GM12878 (cell line): ENCODE measurements at regions not wholly inside any gene's neighbourhood (a gene's known extent, or its start where the extent isn't known, plus 50 kb on each side); places are given as distances from the start of the nearest gene placed in this dataset.

Experiments used
- ATAC-seq: fragments of 200-7000 bp; cut with Tn5 transposase; 3 replicates; pipeline ENCODE4 v1.9.1; 2020; ENCODE audit warnings: mild to moderate bottlenecking, moderate library complexity
- BruUV-seq: library from RNA; stranded (reverse); fragments of 400-500 nt; replicated peaks from 2 replicates; lab custom pipeline; 2021; lab: Mats Ljungman, UMichigan
- CTCF ChIA-PET: fragments of 300-600 bp; sonication (Branson Sonifier 250); formaldehyde crosslinking; extraction: SDS; loops from one replicate; lab custom pipeline; 2021; ENCODE audit warnings: inconsistent platforms; lab: Yijun Ruan, JAX
- POLR2A ChIA-PET: fragments of 350-600 bp; formaldehyde crosslinking; extraction: SDS; loops from one replicate; lab custom pipeline; 2021; ENCODE audit warnings: inconsistent platforms; lab: Charles Lee
- RAD21 ChIA-PET: fragments of 300-600 bp; sonication (Branson Sonifier 250); formaldehyde crosslinking; loops from one replicate; lab custom pipeline; 2023; ENCODE audit warnings: antibody characterized with exemption; ENCODE audit not compliant: unreplicated experiment; lab: Charles Lee
- SMC1A ChIA-PET: fragments of 300-600 bp; sonication (Branson Sonifier 250); formaldehyde crosslinking; loops from one replicate; lab custom pipeline; 2023; ENCODE audit not compliant: unreplicated experiment, uncharacterized antibody; lab: Charles Lee
- DNase-seq: peaks from one replicate; pipeline ENCODE4 v3.0.0-alpha.2; 2011; ENCODE audit warnings: low read depth, low spot score
- FAIRE-seq: peaks from 3 replicates; lab custom pipeline; 2011; peaks lifted over from hg19 to GRCh38; lab: Jason Lieb, UNC
- H2AFZ ChIP-seq: 2 replicates; pipeline ENCODE4 v1.6.0; 2011; ENCODE audit warnings: low read depth, low read length, control low read depth; ENCODE audit not compliant: control insufficient read depth
- H3K27ac ChIP-seq: 2 replicates; pipeline ENCODE4 v1.5.1; 2011; ENCODE audit warnings: control low read depth; ENCODE audit not compliant: control insufficient read depth, insufficient read depth
- H3K27me3 ChIP-seq, 2 experiments: replicated peaks in 1 of 2; 2 replicates each; pipeline versions ENCODE4 v1.6.0 to v1.6.1; 2011; ENCODE audit warnings: low read length in 1 of 2; ENCODE audit not compliant: control insufficient read depth in 2 of 2, insufficient read depth in 2 of 2
- H3K36me3 ChIP-seq, 2 experiments: 2 replicates each; pipeline ENCODE4 v1.5.1; 2011; ENCODE audit warnings: low read length in 1 of 2; ENCODE audit not compliant: control insufficient read depth in 2 of 2, insufficient read depth in 2 of 2
- H3K4me1 ChIP-seq: 2 replicates; pipeline ENCODE4 v1.6.1; 2011; ENCODE audit warnings: mild to moderate bottlenecking, low read length, moderate library complexity, mixed read lengths; ENCODE audit not compliant: control insufficient read depth, insufficient read depth
- H3K4me2 ChIP-seq: 2 replicates; pipeline ENCODE4 v1.6.0; 2011; ENCODE audit warnings: control low read depth; ENCODE audit not compliant: control insufficient read depth, insufficient read depth
- H3K4me3 ChIP-seq: fragments of 200-600 bp; sonication (generic); 2 replicates; pipeline ENCODE4 v1.5.1; 2016
- H3K79me2 ChIP-seq: 2 replicates; pipeline ENCODE4 v1.6.0; 2011; ENCODE audit warnings: low read length; ENCODE audit not compliant: control insufficient read depth, insufficient read depth
- H3K9ac ChIP-seq: 2 replicates; pipeline ENCODE4 v1.8.0; 2011; ENCODE audit warnings: low read length, control low read depth, mixed read lengths; ENCODE audit not compliant: control insufficient read depth, insufficient read depth
- H3K9me3 ChIP-seq: replicated peaks from 3 replicates; pipeline ENCODE4 v1.5.1; 2011; ENCODE audit warnings: mild to moderate bottlenecking, low read length; ENCODE audit not compliant: control insufficient read depth, insufficient read depth
- H4K20me1 ChIP-seq: 2 replicates; pipeline ENCODE4 v1.6.0; 2011; ENCODE audit not compliant: control insufficient read depth, insufficient read depth
- ATF3 ChIP-seq: IDR thresholded peaks from 2 replicates; pipeline ENCODE4 v1.6.1; 2011; ENCODE audit warnings: low read depth, mild to moderate bottlenecking, low read length, moderate library complexity, borderline replicate concordance; ENCODE audit errors: extremely low read depth
- CBX3 ChIP-seq: fragments of 200-600 bp; sonication (generic); IDR thresholded peaks from 2 replicates; pipeline ENCODE4 v1.6.1; 2016; ENCODE audit warnings: low read depth, borderline replicate concordance
- IKZF2 ChIP-seq, 2 experiments: fragments of 450-650 bp; IDR thresholded peaks; 2 replicates each; pipeline ENCODE4 v1.6.1; 2017; ENCODE audit warnings: mild to moderate bottlenecking in 2 of 2, moderate library complexity in 2 of 2
- IRF4 ChIP-seq: IDR thresholded peaks from 2 replicates; pipeline ENCODE4 v1.6.1; 2011; ENCODE audit warnings: low read depth, low read length
- KDM1A ChIP-seq: fragments of 200-600 bp; sonication (generic); IDR thresholded peaks from 2 replicates; pipeline ENCODE4 v1.6.1; 2016; ENCODE audit warnings: borderline replicate concordance
- MYC ChIP-seq: IDR thresholded peaks from 2 replicates; pipeline ENCODE4 v1.6.1; 2011; ENCODE audit warnings: mild to moderate bottlenecking, low read length, moderate library complexity, inconsistent platforms; ENCODE audit not compliant: insufficient read depth, insufficient replicate concordance, insufficient read length, severe bottlenecking
- NBN ChIP-seq: fragments of 450-650 bp; IDR thresholded peaks from 2 replicates; pipeline ENCODE4 v1.6.1; 2016
- NFYB ChIP-seq: IDR thresholded peaks from 2 replicates; pipeline ENCODE4 v1.6.1; 2011; ENCODE audit warnings: low read depth, mild to moderate bottlenecking, low read length, improper control_type of control experiment, moderate library complexity; ENCODE audit not compliant: insufficient read depth
- NR2C2 ChIP-seq: IDR thresholded peaks from 2 replicates; pipeline ENCODE4 v1.6.1; 2011; ENCODE audit warnings: borderline replicate concordance, low read depth; ENCODE audit not compliant: control insufficient read depth, insufficient read length
- RAD51 ChIP-seq: fragments of 450-650 bp; IDR thresholded peaks from 2 replicates; pipeline ENCODE4 v1.6.1; 2016; ENCODE audit warnings: moderate library complexity, mild to moderate bottlenecking, inconsistent platforms
- SREBF2 ChIP-seq: IDR thresholded peaks from 2 replicates; pipeline ENCODE4 v1.6.1; 2012; ENCODE audit warnings: mild to moderate bottlenecking, low read length
- TAF1 ChIP-seq: IDR thresholded peaks from 2 replicates; pipeline ENCODE4 v1.6.1; 2011; ENCODE audit warnings: mild to moderate bottlenecking, low read depth, low read length, borderline replicate concordance
- USF1 ChIP-seq: IDR thresholded peaks from 2 replicates; pipeline ENCODE4 v1.6.1; 2011; ENCODE audit warnings: borderline replicate concordance, low read depth, mild to moderate bottlenecking, moderate library complexity, mixed read lengths, low read length; ENCODE audit not compliant: insufficient read depth; ENCODE audit errors: extremely low read length
- WRNIP1 ChIP-seq: IDR thresholded peaks from 2 replicates; pipeline ENCODE4 v1.6.1; 2011; ENCODE audit warnings: low read depth, low read length, improper control_type of control experiment, borderline replicate concordance
- WGBS: methylation state at CpG from one replicate; pipeline ENCODE4 v1.1.6; 2016; ENCODE audit warnings: low lambda C conversion rate; ENCODE audit not compliant: insufficient replicate concordance, insufficient coverage; ENCODE audit errors: missing lambda C conversion rate; 5-methylcytosine and 5-hydroxymethylcytosine counted together
- in situ Hi-C: fragments of 300-500 bp; cut with MboI; formaldehyde crosslinking; loops from 9 replicates; pipeline ENCODE4 v1.14.3; 2018; ENCODE audit warnings: mixed read lengths
- intact Hi-C: fragments of 100-400 bp; cut with micrococcal nuclease; formaldehyde crosslinking; loops from one replicate; pipeline ENCODE4 v1.14.2; 2022; ENCODE audit not compliant: unreplicated experiment
- TF ChIP-seq, protein P1 (sequence below): fragments of 450-650 bp; formaldehyde crosslinking; IDR thresholded peaks from 2 replicates; pipeline ENCODE4 v1.5.0; 2022; ENCODE audit warnings: mild to moderate bottlenecking, missing genetic modification characterization
- TF ChIP-seq, protein P2 (sequence below), 3 experiments: IDR thresholded peaks in 2 of 3; conservative IDR thresholded peaks in 1 of 3; 2 replicates each; pipeline ENCODE4 v1.5.1; 2011; ENCODE audit warnings: low read depth in 3 of 3, low read length in 3 of 3, mild to moderate bottlenecking in 3 of 3, control low read depth in 2 of 3, moderate library complexity in 2 of 3, inconsistent platforms in 1 of 3, mixed read lengths in 1 of 3; ENCODE audit not compliant: control insufficient read depth in 2 of 3, insufficient read depth in 1 of 3; ENCODE audit errors: extremely low read depth in 1 of 3

- TF ChIP-seq NR2C2 (no peak), KDM1A (no peak), IRF4 (no peak), IKZF2 (IDR thresholded peaks at IDR 0.05) (no peak), NBN (no peak), WRNIP1 (no peak), RAD51 (no peak), USF1 (no peak), CBX3 (no peak)
- TF ChIP-seq, protein P1, sequence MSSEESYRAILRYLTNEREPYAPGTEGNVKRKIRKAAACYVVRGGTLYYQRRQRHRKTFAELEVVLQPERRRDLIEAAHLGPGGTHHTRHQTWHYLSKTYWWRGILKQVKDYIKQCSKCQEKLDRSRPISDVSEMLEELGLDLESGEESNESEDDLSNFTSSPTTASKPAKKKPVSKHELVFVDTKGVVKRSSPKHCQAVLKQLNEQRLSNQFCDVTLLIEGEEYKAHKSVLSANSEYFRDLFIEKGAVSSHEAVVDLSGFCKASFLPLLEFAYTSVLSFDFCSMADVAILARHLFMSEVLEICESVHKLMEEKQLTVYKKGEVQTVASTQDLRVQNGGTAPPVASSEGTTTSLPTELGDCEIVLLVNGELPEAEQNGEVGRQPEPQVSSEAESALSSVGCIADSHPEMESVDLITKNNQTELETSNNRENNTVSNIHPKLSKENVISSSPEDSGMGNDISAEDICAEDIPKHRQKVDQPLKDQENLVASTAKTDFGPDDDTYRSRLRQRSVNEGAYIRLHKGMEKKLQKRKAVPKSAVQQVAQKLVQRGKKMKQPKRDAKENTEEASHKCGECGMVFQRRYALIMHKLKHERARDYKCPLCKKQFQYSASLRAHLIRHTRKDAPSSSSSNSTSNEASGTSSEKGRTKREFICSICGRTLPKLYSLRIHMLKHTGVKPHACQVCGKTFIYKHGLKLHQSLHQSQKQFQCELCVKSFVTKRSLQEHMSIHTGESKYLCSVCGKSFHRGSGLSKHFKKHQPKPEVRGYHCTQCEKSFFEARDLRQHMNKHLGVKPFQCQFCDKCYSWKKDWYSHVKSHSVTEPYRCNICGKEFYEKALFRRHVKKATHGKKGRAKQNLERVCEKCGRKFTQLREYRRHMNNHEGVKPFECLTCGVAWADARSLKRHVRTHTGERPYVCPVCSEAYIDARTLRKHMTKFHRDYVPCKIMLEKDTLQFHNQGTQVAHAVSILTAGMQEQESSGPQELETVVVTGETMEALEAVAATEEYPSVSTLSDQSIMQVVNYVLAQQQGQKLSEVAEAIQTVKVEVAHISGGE (CRISPR knock-in tag), result no peak
Observed at GRCh38 chr7:22601408-22601807, 101.4 kb upstream of the STEAP1B start (continued).

- ChIA-PET CTCF (no interaction called here), SMC1A (no interaction called here), POLR2A (no interaction called here), RAD21 (no interaction called here)
- no TSS peak for BruUV-seq
- intact Hi-C loops, result no loop called here
- Histone ChIP-seq H3K36me3 (no peaks in the 10 kb centered on the region), H2AFZ (no peak overlapping the region), H3K27me3 (peaks cover 0 to 6% of the 10 kb centered on the region in 2 experiments; a peak in 2 of 4 replicates), H3K27ac (no peak overlapping the region), H3K4me2 (no peak overlapping the region), H4K20me1 (no peaks in the 10 kb centered on the region), H3K79me2 (no peaks in the 10 kb centered on the region), H3K9ac (no peak overlapping the region), H3K4me3 (no peak overlapping the region), H3K9me3 (no peaks in the 10 kb centered on the region), H3K4me1 (no peaks in the 10 kb centered on the region)
- DNase-seq (no peak), ATAC-seq (no peak), FAIRE-seq (no peak)
- 65% methylated on average over 5 of the region's 5 CpGs for WGBS
- in situ Hi-C loops, result no loop called here
- TF ChIP-seq IKZF2 (IDR thresholded peaks at IDR 0.05), result no peak
- TF ChIP-seq MYC, result no peak
- no peak for TF ChIP-seq NFYB
- no peak for TF ChIP-seq SREBF2
- no peak for TF ChIP-seq TAF1
- no peak for TF ChIP-seq ATF3
- no peak for TF ChIP-seq RAD51
- TF ChIP-seq, protein P2, sequence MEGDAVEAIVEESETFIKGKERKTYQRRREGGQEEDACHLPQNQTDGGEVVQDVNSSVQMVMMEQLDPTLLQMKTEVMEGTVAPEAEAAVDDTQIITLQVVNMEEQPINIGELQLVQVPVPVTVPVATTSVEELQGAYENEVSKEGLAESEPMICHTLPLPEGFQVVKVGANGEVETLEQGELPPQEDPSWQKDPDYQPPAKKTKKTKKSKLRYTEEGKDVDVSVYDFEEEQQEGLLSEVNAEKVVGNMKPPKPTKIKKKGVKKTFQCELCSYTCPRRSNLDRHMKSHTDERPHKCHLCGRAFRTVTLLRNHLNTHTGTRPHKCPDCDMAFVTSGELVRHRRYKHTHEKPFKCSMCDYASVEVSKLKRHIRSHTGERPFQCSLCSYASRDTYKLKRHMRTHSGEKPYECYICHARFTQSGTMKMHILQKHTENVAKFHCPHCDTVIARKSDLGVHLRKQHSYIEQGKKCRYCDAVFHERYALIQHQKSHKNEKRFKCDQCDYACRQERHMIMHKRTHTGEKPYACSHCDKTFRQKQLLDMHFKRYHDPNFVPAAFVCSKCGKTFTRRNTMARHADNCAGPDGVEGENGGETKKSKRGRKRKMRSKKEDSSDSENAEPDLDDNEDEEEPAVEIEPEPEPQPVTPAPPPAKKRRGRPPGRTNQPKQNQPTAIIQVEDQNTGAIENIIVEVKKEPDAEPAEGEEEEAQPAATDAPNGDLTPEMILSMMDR (IDR thresholded peaks at IDR 0.05 in 2 of 3, conservative IDR thresholded peaks at IDR 0.05 in 1 of 3; ENCODE audit: control insufficient read depth in 2 of 3, extremely low read depth in 1 of 3, insufficient read depth in 1 of 3, low read depth in 3 of 3, low read length in 3 of 3), result no peak
Observed at GRCh38 chr7:22601003-22601402, 101.0 kb upstream of the STEAP1B start.
